DOHH2 (cell line): ENCODE measurements at regions not wholly inside any gene's neighbourhood (a gene's known extent, or its start where the extent isn't known, plus 50 kb on each side); places are given as distances from the start of the nearest gene placed in this dataset.
"Not testable (repeated sequence)": the region's sequence is repeated elsewhere in the genome, so short reads cannot be mapped to it uniquely, and the experiment has no call there.

Experiments used
- H3F3A ChIP-seq: fragments of 200-600 bp; sonication (generic), shearing (Covaris generic); 2 replicates; pipeline ENCODE4 v1.6.0; 2016; ENCODE audit warnings: antibody characterized with exemption, mild to moderate bottlenecking; ENCODE audit not compliant: control insufficient read depth, insufficient read depth
- H3K27ac ChIP-seq: fragments of 200-600 bp; sonication (generic); 2 replicates; pipeline ENCODE4 v1.5.1; 2014; ENCODE audit warnings: low read depth, mild to moderate bottlenecking, low read length, moderate library complexity
- H3K27me3 ChIP-seq: fragments of 200-600 bp; sonication (generic); 2 replicates; pipeline ENCODE4 v1.6.1; 2014; ENCODE audit warnings: mild to moderate bottlenecking, low read length, mixed read lengths; ENCODE audit not compliant: control insufficient read depth
- H3K36me3 ChIP-seq: fragments of 200-600 bp; sonication (generic); 2 replicates; pipeline ENCODE4 v1.6.1; 2014; ENCODE audit warnings: mild to moderate bottlenecking, low read length, moderate library complexity, mixed read lengths; ENCODE audit not compliant: control insufficient read depth
- H3K4me1 ChIP-seq: fragments of 200-600 bp; sonication (generic); 2 replicates; pipeline ENCODE4 v1.6.1; 2014; ENCODE audit warnings: mild to moderate bottlenecking, low read length, mixed read lengths; ENCODE audit not compliant: control insufficient read depth
- H3K4me2 ChIP-seq: fragments of 200-600 bp; sonication (generic); 2 replicates; pipeline ENCODE4 v1.6.0; 2014; ENCODE audit warnings: mild to moderate bottlenecking, low read length, moderate library complexity
- H3K4me3 ChIP-seq: fragments of 200-600 bp; sonication (generic); 2 replicates; pipeline ENCODE4 v1.5.1; 2014; ENCODE audit warnings: mild to moderate bottlenecking, low read length, mixed read lengths
- H3K79me2 ChIP-seq: fragments of 200-600 bp; sonication (generic); 2 replicates; pipeline ENCODE4 v1.6.1; 2014; ENCODE audit warnings: mild to moderate bottlenecking, low read length, mixed read lengths; ENCODE audit not compliant: control insufficient read depth
- H3K9me2 ChIP-seq: fragments of 200-600 bp; sonication (generic); replicated peaks from 2 replicates; pipeline ENCODE4 v1.6.1; 2014; ENCODE audit warnings: mild to moderate bottlenecking, low read length, mixed read lengths; ENCODE audit not compliant: control insufficient read depth
- H3K9me3 ChIP-seq: fragments of 200-600 bp; sonication (generic); 2 replicates; pipeline ENCODE4 v1.6.1; 2014; ENCODE audit warnings: antibody characterized with exemption, low read length, mixed read lengths; ENCODE audit not compliant: control insufficient read depth, insufficient read depth
- H4K20me1 ChIP-seq: fragments of 200-600 bp; sonication (generic); 2 replicates; pipeline ENCODE4 v1.6.0; 2014; ENCODE audit warnings: low read depth, mild to moderate bottlenecking, antibody characterized with exemption, low read length, moderate library complexity; ENCODE audit not compliant: control insufficient read depth, insufficient read depth
- EZH2phosphoT487 ChIP-seq: fragments of 200-600 bp; sonication (generic); IDR thresholded peaks from 2 replicates; pipeline ENCODE4 v1.6.1; 2017; ENCODE audit warnings: borderline replicate concordance, mild to moderate bottlenecking, antibody characterized with exemption, low read length, moderate library complexity, mixed read lengths
- TF ChIP-seq, protein P1 (sequence below): fragments of 200-600 bp; sonication (generic); IDR thresholded peaks from one replicate; pipeline ENCODE4 v1.5.1; 2014; ENCODE audit warnings: antibody characterized with exemption, mild to moderate bottlenecking, low read depth, low read length; ENCODE audit not compliant: poor library complexity, severe bottlenecking

DNA sequence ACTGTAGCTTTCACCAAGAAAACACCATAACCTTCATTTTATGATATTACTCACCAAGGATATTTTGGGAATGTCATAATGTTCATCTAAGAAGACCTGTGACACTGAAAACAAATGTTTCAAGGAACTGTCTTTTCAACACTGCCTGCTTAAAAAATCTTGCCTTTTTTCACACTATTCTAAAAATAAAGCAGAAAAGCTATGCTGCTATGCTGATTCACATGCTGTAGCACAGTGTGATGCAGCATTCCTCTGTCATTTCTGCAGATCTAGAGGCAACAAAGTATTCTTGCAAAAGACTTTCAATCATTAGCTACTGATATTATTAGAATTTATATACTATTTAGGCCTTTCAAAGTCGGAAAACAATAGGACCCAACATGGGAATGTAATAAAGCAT lies 525.7 kb downstream of the UQCRFS1 start:
- H4K20me1 ChIP-seq: no peaks in the 10 kb centered on the region
- no peaks in the 10 kb centered on the region for H3K36me3 ChIP-seq
- no peaks in the 10 kb centered on the region for H3K9me3 ChIP-seq
- H3K4me2 ChIP-seq: no peak overlapping the region
- H3K27ac ChIP-seq: no peak overlapping the region
- no peaks in the 10 kb centered on the region for H3K27me3 ChIP-seq
- no peak overlapping the region for H3K4me3 ChIP-seq
- H3K79me2 ChIP-seq: no peaks in the 10 kb centered on the region
- no peaks in the 10 kb centered on the region for H3K4me1 ChIP-seq
- TF ChIP-seq, protein P1, sequence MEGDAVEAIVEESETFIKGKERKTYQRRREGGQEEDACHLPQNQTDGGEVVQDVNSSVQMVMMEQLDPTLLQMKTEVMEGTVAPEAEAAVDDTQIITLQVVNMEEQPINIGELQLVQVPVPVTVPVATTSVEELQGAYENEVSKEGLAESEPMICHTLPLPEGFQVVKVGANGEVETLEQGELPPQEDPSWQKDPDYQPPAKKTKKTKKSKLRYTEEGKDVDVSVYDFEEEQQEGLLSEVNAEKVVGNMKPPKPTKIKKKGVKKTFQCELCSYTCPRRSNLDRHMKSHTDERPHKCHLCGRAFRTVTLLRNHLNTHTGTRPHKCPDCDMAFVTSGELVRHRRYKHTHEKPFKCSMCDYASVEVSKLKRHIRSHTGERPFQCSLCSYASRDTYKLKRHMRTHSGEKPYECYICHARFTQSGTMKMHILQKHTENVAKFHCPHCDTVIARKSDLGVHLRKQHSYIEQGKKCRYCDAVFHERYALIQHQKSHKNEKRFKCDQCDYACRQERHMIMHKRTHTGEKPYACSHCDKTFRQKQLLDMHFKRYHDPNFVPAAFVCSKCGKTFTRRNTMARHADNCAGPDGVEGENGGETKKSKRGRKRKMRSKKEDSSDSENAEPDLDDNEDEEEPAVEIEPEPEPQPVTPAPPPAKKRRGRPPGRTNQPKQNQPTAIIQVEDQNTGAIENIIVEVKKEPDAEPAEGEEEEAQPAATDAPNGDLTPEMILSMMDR: no peak
- no peak for TF ChIP-seq EZH2phosphoT487
- no peaks in the 10 kb centered on the region for H3K9me2 ChIP-seq
- H3F3A ChIP-seq: no peaks in the 10 kb centered on the region

DNA sequence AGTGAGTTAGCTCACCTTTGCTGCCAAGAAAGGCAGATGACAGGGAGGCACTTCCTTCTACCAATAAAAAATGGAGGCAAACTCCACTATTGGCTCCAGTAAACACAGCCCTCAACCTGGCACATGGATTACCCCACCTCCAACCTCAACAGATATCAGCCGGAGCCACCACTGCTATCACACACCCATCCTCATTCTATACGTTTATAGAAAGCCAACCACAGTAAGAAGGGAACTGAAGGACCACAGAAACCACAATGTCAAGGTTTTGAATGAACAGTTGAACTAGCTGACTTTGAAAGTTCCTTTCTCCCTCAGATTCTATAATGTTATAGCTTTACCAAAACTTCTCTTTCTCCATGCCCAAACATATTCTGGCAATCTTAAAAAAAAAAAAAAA lies 526.2 kb downstream of the UQCRFS1 start:
- Histone ChIP-seq H3K4me2 (no peak overlapping the region), H3F3A (no peaks in the 10 kb centered on the region), H4K20me1 (no peaks in the 10 kb centered on the region), H3K36me3 (no peaks in the 10 kb centered on the region), H3K4me3 (no peak overlapping the region), H3K9me2 (no peaks in the 10 kb centered on the region), H3K9me3 (no peaks in the 10 kb centered on the region), H3K79me2 (no peaks in the 10 kb centered on the region), H3K4me1 (no peaks in the 10 kb centered on the region), H3K27ac (no peak overlapping the region), H3K27me3 (no peaks in the 10 kb centered on the region)
- no peak for TF ChIP-seq EZH2phosphoT487
- TF ChIP-seq, protein P1: no peak

DNA sequence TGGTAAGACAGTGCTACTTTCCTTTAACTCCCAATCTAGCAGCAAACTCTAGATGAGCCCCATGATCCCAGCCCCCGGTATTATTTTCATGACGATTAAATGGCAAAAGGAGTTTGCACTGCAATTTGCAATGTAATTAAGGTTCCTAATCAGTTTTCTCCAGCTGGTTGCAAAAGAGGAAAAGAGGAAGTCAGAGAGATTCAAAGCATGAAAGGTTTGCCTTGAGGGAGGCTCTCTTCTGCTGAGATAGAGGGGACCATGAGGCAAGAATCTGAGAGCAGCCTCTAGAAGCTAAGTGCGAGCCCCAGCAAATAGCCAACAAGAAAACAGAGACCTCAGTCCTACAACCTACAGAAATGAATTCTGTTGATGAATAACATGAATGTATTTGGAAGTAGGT lies 527.1 kb downstream of the UQCRFS1 start:
- Histone ChIP-seq H3K27ac (no peak overlapping the region), H3K4me3 (no peak overlapping the region), H3K79me2 (no peaks in the 10 kb centered on the region), H3K27me3 (no peaks in the 10 kb centered on the region), H3K4me1 (no peaks in the 10 kb centered on the region), H3F3A (no peaks in the 10 kb centered on the region), H3K9me2 (no peaks in the 10 kb centered on the region), H4K20me1 (no peaks in the 10 kb centered on the region), H3K36me3 (no peaks in the 10 kb centered on the region), H3K4me2 (no peak overlapping the region), H3K9me3 (no peaks in the 10 kb centered on the region)
- TF ChIP-seq, protein P1: no peak
- TF ChIP-seq EZH2phosphoT487: no peak

DNA sequence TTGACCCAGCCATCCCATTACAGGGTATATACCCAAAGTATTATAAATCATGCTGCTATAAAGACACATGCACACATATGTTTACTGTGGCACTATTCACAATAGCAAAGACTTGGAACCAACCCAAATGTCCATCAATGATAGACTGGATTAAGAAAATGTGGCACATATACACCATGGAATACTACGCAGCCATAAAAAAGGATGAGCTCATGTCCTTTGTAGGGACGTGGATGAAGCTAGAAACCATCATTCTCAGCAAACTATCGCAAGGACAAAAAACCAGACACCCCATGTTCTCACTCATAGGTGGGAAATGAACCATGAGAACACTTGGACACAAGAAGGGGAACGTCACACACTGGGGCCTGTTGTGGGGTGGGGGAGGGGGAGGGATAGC lies 527.9 kb downstream of the UQCRFS1 start:
- H3K9me2 ChIP-seq, H4K20me1 ChIP-seq, H3K4me3 ChIP-seq, H3K36me3 ChIP-seq, H3K79me2 ChIP-seq, H3F3A ChIP-seq, H3K27me3 ChIP-seq, H3K27ac ChIP-seq, H3K4me2 ChIP-seq, H3K9me3 ChIP-seq, H3K4me1 ChIP-seq: not testable (repeated sequence)
